Thoracic aorta (tissue), 2 donors: ENCODE measurements at regions not wholly inside any gene's neighbourhood (a gene's known extent, or its start where the extent isn't known, plus 50 kb on each side); places are given as distances from the start of the nearest gene placed in this dataset.
"Not testable (repeated sequence)": the region's sequence is repeated elsewhere in the genome, so short reads cannot be mapped to it uniquely, and the experiment has no call there.

Source experiments
- ATAC-seq: fragments of 150-250 bp; one replicate; pipeline ENCODE4 v1.8.0; 2017; ENCODE audit warnings: low read depth; ENCODE audit not compliant: insufficient number of reproducible peaks, low FRiP score
- DNase-seq: peaks from one replicate; pipeline ENCODE4 v3.0.0-alpha.2; 2020; ENCODE audit warnings: low spot score
- H3K27ac ChIP-seq, 2 donors: fragments of 200-600 bp; sonication (generic); 1 replicate in 1 of 2; 2 replicates in 1 of 2; pipeline ENCODE4 v1.5.1; 2016; ENCODE audit warnings: mild to moderate bottlenecking in 2 of 2, moderate library complexity in 2 of 2
- H3K27me3 ChIP-seq: fragments of 200-600 bp; sonication (generic); replicated peaks from 2 replicates; pipeline ENCODE4 v1.6.0; 2016; ENCODE audit warnings: mild to moderate bottlenecking; ENCODE audit not compliant: insufficient read depth
- H3K36me3 ChIP-seq: fragments of 200-600 bp; sonication (generic); one replicate; pipeline ENCODE4 v1.5.1; 2016
- H3K4me1 ChIP-seq, 2 donors: fragments of 200-600 bp; sonication (generic); 1 replicate in 1 of 2; 2 replicates in 1 of 2; pipeline versions ENCODE4 v1.5.1 to v1.6.0; 2016; ENCODE audit warnings: low read depth in 2 of 2, mild to moderate bottlenecking in 1 of 2; ENCODE audit not compliant: control insufficient read depth in 1 of 2
- H3K4me3 ChIP-seq: fragments of 200-600 bp; sonication (generic); 2 replicates; pipeline ENCODE4 v1.5.1; 2016; ENCODE audit warnings: mild to moderate bottlenecking
- H3K9me3 ChIP-seq: fragments of 200-600 bp; sonication (generic); 2 replicates; pipeline ENCODE4 v1.5.1; 2016

DNA sequence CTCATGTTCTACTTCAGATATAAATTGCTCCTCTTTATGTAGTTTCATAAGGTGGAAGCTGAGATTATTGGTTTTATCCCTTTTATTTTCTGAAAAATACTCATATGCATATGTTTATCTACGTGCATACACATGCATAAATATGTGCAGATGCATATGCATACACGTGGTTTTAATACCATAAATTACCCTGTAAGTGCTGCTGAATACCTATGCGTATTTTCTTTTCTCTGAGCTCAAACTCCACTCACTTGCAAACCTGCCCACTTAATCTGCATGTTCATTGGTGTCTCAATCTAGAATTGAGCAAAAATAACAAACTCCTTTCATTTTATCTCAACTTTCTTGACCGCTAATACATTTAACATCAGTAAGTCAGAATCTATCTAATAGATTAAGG lies 367.1 kb downstream of the RPIA start:
- not testable (repeated sequence) for H3K36me3 ChIP-seq, DNase-seq, H3K27me3 ChIP-seq, H3K9me3 ChIP-seq, ATAC-seq, H3K4me1 ChIP-seq, H3K4me3 ChIP-seq, H3K27ac ChIP-seq

DNA sequence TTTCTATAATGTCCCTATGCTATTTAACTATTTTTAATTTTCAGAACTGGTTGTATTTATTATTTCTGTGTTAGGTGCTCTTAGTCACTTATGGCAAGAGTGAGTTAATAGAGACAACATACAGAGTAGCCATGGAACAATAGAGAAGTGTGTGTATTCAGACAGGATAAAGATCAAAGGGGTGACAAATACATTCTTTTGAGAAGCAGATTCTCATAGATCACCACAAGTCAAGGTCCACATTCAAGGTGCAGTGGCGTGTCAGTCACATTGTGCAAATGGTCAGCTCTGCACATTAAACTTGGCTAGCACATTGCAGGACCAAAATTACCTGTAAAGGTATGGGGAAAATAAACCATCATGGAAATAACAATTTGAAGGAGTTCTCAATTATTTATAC lies 369.7 kb downstream of the RPIA start:
- H3K9me3 ChIP-seq, H3K27ac ChIP-seq, H3K27me3 ChIP-seq, H3K36me3 ChIP-seq, ATAC-seq, H3K4me1 ChIP-seq, H3K4me3 ChIP-seq, DNase-seq: not testable (repeated sequence)

DNA sequence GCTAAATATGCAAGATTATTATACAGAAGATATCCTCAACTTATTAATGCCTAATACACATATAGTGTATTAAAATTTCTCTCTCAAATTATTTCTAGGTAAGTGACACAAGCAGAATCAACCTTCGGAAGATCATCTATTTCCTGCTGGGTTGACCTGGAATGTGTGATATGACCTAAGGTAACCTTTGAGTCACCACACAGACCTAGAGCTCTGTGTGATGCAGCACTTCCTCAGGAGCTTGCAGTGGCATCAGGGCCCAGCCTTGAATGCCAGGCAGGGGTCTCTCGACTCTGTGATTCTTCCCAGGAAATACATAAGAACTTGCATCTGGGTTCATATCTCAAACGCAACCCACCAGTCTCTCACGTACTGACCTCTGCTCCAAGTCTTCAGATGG lies 385.3 kb downstream of the RPIA start:
- not testable (repeated sequence) for H3K27ac ChIP-seq, H3K4me1 ChIP-seq, ATAC-seq, H3K27me3 ChIP-seq, DNase-seq, H3K36me3 ChIP-seq, H3K4me3 ChIP-seq, H3K9me3 ChIP-seq

DNA sequence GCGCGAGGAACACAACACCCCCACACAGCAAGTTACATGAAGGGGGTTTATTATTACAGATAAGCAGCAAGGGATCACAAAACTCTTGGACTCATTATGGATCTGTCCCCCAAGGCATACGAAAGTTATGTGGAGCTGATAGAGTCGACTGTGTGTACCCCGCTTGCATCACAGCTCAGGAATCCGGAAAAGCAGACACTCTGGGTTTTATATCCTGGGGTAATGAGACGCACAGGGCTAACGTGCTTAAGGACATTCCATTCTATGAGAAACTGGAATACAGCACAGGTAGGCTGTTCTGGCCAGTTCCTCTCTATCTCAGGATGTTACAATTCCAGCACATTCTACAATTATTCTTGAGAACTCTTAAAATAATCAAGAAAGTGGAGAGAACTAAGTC lies 401.4 kb downstream of the RPIA start:
- ATAC-seq, H3K9me3 ChIP-seq, H3K4me1 ChIP-seq, H3K27me3 ChIP-seq, H3K36me3 ChIP-seq, DNase-seq, H3K27ac ChIP-seq, H3K4me3 ChIP-seq: not testable (repeated sequence)

DNA sequence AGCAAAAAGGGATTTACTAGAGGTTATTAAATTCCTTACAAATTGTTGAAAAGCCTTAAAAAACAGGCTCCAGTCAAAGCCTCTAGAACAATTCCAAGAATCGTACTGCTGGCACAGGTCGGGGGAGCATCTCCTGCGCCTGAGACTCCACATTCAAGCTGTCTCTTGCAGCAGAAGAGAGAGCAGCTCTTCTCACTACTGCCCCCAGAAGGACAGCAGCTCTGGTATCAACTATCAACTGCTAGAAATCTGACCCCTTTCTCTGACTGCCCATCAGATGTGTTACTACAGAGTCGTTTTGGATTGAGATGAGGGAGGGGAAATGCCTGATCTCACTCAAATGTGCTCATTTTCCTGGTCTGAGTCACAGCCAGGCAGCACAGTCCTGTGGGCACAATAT lies 403.6 kb downstream of the RPIA start:
- not testable (repeated sequence) for H3K36me3 ChIP-seq, H3K27ac ChIP-seq, H3K4me3 ChIP-seq, H3K27me3 ChIP-seq, DNase-seq, H3K9me3 ChIP-seq, ATAC-seq, H3K4me1 ChIP-seq

DNA sequence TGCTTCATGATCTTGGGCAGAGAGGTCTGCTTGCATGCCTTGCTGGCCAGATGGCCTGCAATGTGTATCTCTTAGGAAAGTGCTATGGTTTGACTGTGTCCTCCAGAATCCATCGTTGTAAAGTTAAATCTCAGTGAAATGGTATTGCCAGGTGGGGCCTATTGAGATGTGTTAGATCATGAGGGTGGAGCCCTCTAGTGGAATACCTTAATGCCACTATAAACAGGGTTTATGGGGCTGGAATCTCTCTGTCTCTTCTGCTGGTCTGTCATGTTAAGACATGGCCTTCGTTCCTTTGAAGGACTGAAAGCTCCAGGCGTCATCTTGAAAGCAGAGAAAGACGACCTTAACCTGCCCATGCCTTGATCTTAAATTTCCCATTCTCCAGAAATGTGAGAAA lies 411.1 kb downstream of the RPIA start:
- not testable (repeated sequence) for H3K36me3 ChIP-seq, DNase-seq, ATAC-seq

DNA sequence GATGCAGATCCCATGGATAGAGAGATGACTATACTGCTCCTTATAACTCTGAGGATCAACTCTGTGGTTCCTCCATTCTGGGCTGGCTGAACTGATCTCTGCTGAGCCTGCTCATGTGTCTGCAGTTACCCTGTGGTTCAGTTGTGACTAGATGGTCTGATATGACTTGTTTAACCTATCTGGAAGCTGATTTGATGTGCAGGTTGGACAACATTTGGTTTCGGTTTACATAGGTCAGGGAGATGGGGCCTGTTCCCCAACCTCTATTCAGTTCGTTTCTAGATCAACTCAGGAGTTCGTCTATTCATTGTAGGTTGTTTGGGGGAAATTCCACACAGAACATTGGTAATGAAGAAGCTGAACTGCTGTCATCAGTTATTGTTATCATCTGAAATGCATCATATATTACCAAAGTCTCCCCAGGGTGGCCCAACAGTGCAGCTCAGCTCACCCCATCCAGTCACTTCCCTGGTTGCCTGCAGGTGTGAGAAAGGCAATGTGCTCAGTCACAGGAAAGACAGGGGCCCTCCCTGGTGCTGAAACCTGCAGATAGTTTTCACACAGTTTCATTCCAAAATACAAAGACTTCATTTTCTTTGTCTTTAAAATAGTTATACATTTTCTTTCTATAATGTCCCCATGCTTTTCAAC lies 415.0 kb downstream of the RPIA start:
- not testable (repeated sequence) for H3K4me3 ChIP-seq, H3K4me1 ChIP-seq, H3K9me3 ChIP-seq, H3K36me3 ChIP-seq, ATAC-seq, H3K27me3 ChIP-seq, H3K27ac ChIP-seq, DNase-seq

More for the DNA sequence above, 411.1 kb downstream of the RPIA start:
- not testable (repeated sequence) for H3K27me3 ChIP-seq, H3K4me1 ChIP-seq, H3K27ac ChIP-seq, H3K4me3 ChIP-seq, H3K9me3 ChIP-seq

DNA sequence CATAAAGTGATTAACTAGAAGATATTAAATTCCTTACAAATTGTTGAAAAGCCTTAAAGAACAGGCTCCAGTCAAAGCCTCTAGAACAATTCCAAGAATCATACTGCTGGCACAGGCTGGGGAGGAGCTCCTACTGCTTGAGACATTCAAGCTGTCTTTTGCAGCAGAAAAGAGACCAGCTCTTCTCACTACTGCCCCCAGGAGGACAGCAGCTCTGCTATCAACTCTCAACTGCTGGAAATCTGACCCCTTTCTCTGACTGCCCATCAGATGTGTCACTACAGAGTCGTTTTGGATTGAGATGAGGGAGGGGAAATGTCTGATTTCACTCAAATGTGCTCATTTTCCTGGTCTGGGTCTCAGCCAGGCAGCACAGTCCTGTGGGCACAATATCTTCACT lies 421.0 kb downstream of the RPIA start:
- not testable (repeated sequence) for DNase-seq, ATAC-seq

DNA sequence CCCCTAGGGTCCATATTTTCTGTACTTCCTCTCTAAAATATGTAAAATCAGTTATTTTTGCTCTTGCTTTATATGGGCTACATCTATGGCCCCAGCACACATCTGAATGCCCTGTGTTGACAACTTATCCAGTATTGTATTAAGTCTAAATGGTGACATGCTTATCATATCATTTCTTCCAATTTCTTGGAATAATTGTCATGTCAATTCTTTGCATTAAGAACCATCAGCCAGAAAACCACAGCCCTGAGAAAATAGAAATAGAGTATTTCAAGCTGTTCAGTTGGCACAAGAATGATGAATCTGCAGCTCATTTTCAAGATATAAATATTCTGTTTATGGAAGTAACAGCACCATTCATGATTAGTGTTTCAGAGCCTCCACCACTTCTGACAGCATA lies 421.8 kb downstream of the RPIA start:
- not testable (repeated sequence) for DNase-seq, H3K36me3 ChIP-seq, H3K4me3 ChIP-seq, ATAC-seq, H3K27ac ChIP-seq, H3K9me3 ChIP-seq, H3K27me3 ChIP-seq, H3K4me1 ChIP-seq

More for the DNA sequence above, 421.0 kb downstream of the RPIA start:
- not testable (repeated sequence) for H3K4me3 ChIP-seq, H3K9me3 ChIP-seq, H3K27ac ChIP-seq, H3K36me3 ChIP-seq, H3K4me1 ChIP-seq, H3K27me3 ChIP-seq

DNA sequence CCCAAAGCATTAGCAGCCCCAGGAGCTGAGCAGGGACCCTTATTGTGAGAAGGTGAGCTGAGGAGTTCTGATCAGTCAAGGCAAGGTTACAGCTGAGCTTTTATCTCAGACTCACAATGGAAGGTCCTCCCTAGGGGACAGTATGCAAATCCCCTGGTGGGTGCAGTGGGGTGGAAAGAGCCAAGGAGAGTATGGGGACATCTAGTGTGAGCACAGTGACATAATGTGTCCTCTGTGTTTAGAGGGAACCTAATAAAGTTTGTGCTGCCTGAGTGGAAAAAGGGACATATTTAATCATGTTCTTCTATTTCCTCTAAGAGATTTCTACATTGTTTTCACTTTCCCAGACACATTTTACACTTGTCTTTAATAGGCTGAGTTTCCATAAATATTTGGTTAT lies 438.0 kb downstream of the RPIA start:
- not testable (repeated sequence) for ATAC-seq, H3K36me3 ChIP-seq, DNase-seq, H3K4me3 ChIP-seq, H3K9me3 ChIP-seq, H3K27ac ChIP-seq, H3K27me3 ChIP-seq, H3K4me1 ChIP-seq

DNA sequence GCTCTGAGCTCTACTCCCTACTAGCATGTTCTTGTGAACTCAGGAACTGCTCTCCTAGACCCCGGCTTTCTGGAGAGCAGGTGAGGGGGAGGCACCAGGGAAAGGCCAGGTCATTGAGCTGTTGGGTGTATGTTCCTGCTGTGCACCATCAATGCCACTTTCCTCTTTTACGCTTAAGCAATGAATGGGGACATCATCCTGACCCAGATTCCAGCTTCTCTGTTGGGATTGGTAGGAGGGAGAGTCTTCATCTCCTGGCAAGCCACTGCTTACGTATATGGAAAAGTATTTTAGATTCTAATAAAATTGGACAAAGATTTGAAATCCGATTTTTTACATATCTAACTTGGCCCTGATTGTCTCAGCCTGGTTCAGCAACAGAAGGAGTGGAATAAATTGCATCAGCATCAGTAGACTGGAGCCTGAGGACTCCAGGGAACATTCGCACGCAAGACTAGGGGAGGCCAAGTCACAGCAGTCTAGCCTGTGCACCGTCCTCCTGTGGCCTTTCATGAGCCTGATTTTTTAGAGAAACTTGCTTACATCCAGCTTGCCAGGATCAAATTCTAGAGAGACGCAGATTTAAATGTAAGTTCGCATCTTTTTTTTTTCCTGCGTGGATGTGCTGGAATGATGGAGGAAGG lies 439.3 kb downstream of the RPIA start:
- DNase-seq, ATAC-seq, H3K4me1 ChIP-seq, H3K27me3 ChIP-seq, H3K36me3 ChIP-seq, H3K4me3 ChIP-seq, H3K27ac ChIP-seq, H3K9me3 ChIP-seq: not testable (repeated sequence)

DNA sequence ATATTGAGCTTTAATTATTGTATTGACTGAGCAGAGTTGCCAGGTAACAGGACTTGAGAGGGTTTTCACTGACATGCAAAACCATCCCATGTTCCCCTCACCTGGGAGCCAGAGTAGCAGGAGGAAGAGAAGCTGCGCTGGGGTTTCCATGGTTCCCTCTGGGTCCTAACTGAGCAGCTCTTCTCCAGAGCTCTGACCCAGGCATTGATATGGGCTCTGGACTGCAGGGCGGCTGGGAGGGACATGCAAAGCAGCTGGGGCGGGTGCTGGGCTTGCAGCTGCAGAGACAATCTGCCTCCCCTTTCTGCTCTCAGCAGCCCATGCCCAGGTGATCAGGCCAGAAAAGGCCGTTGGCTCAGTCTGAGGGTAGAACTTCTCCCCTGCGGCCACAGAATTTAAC lies 451.5 kb downstream of the RPIA start:
- H3K4me1 ChIP-seq, DNase-seq, ATAC-seq, H3K4me3 ChIP-seq, H3K27ac ChIP-seq, H3K27me3 ChIP-seq, H3K9me3 ChIP-seq, H3K36me3 ChIP-seq: not testable (repeated sequence)

DNA sequence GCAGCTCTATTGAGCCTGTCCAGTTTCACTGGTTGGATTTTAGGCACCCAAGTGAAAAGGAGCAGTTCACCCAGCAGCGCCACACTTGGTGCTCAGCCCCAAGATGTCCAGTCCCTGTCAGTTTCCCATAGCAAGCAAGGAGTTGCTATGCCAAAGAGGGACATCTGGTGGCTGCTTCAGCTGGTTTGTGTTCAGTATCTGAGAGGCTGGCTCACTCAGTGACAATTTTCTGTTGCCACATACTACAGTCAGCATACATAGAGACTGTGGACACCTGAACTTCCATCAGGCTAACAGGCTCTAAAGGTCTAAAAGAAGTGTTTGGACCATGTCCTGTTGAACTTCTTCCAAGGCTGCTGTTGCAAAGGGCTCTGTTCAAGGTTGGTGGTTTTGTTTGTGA lies 453.9 kb downstream of the RPIA start:
- not testable (repeated sequence) for H3K4me1 ChIP-seq, H3K9me3 ChIP-seq, DNase-seq, H3K4me3 ChIP-seq, H3K27me3 ChIP-seq, H3K27ac ChIP-seq, ATAC-seq, H3K36me3 ChIP-seq
